KG1 (cell line): ENCODE measurements at regions not wholly inside any gene's neighbourhood (a gene's known extent, or its start where the extent isn't known, plus 50 kb on each side); places are given as distances from the start of the nearest gene placed in this dataset.
"Not testable (repeated sequence)": the region's sequence is repeated elsewhere in the genome, so short reads cannot be mapped to it uniquely, and the experiment has no call there.

Source experiments
- DNase-seq: peaks from one replicate; lab custom pipeline; 2025; lab: John Stamatoyannopoulos, UW

DNA sequence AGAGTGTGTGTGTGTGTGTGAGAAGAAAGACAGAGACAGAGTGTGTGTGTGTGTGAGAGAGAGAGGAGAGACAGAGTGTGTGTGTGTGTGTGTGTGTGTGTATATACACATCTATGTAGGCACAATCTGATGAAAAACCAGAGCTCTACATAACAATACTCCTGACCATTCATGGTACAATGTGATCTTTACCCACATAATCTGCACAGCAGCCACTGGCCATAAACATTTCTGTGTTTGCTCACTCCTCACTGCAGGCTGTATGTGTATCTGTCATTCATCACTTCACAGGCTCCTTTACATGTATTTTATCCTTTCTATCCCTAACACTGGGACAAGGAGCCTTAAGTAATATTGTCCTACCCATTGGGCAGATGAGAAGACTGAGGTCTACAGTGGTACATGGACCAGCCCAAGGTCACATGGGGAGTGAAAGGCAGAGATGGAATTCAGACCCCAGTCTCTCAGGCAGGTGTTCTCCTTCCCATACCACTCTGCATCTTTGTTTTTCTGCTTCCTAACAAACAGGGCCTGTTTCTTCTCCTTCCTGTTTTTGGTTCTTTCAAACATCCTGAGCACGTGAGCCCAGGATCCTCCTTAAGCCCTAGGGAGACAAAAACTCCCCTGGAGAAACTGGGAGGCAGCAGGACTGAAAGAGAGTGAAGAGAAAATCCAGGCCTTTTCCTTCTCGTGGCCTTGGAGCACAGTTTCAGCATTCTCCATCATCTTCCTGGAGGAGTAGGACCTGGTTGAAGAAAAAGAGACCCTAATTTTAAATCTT, 201.7 kb upstream of the MSX2 start:
- no peak for DNase-seq

DNA sequence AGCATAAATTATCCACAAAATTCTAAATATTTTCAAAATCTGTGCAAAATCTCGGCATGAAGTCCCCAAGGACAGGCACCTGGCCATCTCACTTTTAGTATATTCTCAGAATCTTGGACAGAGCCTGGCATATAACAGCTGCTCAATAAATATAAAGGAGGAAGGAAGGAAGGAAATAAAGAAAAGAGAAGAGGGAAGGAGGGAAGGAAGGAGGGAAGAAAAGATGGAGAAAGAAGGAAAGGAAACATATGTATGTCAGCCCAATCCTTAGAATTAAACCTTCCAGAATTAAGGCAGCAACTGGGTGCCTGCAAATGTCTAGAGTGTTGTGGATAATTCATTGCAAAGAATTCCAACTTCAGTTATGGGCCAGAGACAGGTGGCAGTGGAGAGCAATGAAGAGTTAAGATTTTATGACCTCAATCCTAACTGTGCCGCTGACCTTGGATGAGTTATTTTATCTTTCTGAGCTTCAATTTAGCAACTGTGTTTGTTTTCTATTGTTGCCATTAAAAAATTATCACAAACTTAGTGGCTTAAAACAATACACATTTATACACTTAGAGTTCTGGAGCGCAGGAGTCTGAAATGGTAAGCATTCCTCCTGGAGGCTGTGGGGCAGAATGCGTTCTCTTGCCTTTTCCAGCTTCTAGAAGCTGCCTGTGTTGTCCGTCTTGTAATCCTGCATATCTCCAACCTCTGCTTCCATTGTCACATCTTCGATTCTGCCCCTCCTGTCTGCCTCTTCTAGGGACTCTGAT, 200.9 kb upstream of the MSX2 start:
- DNase-seq: no peak

DNA sequence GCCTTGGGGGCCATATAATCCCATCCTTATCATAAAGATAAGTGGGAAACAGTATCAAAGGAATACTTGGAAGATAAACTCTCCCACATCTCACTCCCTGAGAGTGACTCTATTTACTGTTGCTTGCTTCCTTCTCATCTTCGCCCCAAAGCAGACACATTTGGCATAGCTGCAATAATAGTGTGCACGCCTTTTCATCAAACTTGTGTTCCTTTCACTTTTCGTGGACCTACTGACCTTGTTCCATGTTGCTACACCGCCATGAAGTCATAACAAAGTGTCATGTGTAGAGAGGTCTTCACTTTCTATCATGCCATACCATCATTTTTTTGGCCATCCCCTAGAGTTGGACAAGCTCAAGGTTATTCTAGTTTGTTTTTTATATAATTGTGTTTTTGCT, 200.0 kb upstream of the MSX2 start:
- no peak for DNase-seq

DNA sequence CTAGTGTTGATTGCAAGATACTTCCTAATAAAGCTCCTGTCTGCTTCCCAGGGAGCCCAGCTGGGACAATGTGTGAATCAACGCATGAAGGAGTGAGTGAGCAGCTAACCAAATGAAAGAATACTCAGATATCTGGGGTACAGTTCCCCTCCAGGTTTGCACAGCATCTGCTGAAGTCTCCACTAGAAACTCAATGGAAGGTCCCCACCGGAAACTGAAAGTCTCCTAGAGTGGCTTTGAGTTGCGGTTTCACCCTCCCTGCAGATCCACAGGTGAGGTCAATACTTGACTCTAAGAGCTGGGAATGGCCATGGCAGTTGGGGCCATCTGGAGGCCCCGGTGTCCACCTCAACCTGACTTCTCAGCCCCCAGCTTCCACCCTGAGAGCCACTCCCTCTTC, 198.2 kb upstream of the MSX2 start:
- DNase-seq: no peak

DNA sequence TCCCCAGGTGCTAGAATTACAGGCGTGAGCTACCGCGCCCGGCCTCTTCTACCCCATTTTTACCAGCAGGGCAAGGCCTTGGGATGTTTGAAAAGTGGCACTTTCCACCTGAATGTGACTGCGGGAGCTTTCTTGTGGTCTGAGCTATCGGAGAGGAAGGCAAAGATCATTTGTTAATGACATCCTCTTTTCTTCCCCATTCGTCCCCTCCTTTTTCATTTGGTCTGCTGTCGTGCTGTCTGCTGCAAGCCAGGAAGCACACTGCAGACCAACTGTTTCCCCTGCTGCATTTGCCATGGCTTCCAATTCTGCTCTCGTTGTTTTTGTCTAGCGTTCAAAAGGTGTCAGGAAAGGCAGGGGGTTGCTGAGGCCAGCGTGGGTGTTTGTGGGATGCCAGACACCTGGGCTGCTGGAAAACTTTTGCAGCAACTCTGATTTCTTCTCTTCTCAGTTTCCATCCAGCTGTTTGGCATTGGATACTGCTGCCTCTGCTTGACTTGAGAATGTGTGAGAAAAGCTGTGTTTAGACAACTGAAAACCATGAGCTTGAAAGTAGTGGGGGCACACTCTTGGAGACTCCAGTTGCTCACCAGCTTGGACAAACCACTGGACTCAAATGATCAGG, 196.4 kb upstream of the MSX2 start:
- DNase-seq: no peak

DNA sequence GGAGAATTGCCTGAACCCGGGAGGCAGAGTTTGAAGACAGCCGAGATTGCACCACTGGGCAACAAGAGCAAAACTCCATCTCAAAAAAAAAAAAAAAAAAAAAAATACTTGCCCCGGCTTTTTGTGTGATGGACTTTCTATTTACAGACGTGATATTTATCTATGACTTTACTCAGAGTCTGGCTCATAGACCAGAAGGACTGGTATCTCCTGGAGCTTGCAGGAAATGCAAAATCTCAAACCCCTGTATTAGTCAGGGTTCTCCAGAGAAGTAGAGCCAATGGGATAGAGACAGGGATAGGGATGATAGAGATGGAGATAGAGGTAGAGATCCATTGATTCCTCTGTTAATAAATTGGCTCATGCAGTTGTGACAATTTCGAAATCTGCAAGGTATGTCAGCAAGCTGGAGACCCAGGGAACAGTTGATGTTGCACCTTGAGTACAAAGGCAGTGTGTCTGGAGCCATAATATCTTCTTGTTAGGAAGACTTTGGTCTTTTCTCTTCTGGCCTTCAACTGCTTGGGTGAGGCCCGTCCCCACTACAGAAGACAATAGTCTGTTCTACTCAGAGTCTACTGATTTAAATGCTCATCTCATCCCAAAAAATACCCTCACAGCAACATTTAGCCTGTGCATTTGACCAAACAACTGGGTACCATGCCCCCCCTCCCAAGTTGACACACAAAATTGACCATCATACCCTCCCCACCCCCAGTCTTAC, 195.4 kb upstream of the MSX2 start:
- no peak for DNase-seq

DNA sequence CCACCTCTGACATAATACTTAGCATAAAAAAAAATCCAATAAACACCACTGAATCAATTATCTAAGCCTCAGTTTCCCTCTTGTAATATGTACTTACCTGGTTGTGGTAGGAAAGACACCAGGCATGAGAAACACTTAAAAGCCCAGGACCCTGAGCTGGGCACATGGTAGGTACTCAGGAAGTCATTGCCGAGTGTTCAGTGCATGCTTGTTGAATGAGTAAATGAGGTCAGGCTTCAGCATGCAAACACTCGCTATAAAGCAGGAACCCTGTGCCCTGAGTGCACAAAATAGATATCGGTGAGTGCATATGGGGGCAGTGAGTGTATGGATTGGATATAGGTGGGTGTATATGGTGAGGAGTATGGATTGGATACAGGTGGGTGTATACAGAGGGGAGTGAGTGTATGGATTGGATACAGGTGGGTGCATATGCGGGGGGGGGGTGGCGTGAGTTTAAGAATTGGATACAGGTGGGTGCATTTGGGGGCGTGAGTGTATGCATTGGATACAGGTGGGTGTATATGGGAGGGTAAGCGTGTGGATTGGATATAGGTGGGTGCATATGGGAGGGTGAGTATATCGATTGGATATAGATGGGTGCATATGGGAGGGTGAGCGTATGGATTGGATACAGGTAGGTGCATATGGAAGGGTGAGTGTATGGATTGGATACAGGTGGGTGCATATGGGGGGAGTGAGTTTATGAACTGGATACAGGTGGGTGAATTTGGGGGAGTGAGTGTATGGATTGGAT, 194.3 kb upstream of the MSX2 start:
- DNase-seq: no peak

DNA sequence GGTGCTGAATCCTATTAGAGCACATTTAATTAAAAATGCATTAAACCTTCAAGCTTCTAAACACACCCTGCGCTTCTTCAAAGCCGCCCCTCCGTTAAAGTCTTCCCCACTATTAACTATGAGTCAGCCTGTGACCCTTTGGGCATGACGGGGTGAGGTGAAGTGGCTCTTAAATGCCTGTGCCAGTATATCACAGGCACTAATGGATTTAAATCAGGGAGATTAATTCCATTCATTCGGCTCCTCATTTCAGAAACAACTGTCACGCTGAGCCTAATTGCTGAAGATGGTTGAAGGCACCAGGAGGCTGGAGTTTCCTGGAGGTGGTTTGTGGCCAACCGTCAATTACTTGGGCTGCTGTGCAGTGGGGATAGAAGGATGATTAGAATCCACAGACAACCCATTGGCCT, 192.6 kb upstream of the MSX2 start:
- DNase-seq: no peak

DNA sequence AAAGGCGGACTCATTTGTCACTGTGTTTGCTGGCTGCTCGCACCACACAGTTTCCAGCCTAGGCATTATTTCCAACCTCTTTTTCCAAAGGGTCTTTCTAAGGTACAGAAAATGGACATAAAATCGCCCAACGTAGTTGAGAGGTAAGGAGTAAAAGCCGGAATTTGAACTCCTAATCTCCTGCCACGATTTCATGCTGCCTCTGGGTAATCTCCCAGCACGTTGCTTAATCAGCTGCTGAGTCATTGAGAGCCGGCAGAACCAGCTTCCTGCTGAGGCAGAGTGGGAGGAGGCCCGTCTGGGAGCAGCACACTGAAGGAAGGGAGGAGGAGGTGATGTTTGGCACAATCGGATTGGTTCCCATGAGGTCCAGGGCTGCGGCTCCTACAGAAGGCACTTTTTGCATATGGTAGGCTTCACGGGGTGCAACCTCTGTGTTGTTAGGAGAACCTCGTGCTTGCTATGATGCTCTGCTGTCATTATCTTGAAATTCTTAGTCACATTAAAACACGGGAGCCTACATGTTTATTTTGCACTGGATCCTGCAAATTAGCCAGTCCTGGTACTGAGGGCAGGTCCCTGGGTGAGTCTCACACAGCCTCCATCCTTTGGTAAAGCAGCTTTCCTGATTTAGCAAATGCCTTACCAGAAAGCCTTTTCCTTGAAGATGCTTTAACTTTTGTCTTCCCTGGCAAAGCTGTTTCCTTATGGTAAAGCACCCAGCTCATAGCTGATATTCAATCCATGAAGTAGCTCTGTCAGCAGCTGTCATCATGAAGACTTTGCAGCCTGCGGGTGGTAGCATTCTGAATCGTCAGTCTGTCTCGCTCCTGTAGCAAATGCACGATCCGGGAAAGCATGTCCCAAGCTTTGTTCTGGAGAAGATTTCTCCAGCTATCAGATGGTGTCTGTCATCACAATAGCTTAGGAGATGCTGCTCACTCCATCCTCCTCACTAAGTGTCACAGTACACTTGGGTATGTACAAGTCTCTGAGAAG, 191.6 kb upstream of the MSX2 start:
- no peak for DNase-seq

DNA sequence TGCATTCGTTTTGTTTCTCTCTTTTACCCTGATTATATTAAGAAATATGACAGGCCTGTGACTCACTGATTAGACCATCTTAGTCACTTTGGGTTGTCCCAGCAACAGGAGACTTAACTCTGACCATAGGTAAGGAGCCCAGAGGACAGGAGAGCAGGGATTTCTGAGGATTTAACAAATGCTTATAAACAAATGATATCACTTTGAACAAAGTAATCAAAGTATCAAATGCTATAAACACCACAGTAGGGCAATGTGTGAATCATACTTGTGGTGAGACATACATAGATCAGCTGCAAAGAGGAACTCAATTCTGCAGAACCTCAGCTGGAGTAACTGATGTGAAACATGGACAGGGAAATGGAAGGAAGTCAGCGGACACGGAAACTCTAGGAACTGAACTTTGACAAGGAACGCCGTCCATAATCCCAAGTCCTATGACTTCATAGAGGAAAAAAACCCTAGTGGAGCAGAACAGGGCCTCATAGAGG, 190.6 kb upstream of the MSX2 start:
- DNase-seq: no peak

DNA sequence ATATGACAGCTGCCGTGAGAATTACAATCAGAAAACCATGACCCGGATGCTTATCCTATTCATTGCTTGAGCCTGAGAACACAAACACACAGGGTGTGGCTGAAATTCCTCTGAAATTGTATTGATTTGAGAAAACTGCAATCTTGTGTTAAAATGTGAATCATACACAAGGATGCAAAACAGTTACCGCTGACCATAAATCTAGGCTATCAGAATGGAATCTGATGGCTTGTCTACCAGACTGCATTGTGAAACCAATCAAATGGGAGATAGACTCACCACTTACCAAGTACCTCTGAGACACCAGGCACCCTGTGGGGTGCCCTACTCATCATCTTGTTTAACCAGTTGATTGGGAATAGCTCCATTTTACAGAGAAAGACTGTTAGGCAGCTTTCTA, 188.7 kb upstream of the MSX2 start:
- DNase-seq: no peak

DNA sequence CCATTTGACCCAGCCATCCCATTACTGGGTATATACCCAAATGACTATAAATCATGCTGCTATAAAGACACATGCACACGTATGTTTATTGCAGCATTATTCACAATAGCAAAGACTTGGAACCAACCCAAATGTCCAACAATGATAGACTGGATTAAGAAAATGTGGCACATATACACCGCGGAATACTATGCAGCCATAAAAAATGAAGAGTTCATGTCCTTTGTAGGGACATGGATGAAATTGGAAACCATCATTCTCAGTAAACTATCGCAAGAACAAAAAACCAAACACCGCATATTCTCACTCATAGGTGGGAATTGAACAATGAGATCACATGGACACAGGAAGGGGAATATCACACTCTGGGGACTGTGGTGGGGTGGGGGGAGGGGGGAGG, 184.6 kb upstream of the MSX2 start:
- DNase-seq: not testable (repeated sequence)

DNA sequence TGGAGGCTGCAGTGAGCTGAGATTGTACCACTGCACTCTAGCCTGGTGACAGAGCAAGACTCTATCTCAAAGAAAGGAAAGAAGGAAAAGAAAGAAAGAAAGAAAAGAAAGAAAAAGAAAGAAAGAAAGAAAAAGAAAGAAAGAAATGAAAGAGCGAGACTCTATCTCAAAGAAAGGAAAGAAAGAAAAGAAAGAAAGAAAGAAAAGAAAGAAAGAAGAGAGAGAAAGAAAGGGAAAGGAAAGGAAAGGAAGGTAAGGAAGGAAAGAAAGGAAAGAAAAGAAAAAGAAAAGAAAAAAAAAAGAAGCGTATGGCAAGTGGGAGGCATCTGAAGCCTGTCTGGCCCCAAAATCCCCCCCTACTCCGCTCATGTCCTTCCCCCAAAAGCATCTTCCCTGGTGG, 182.3 kb upstream of the MSX2 start:
- no peak for DNase-seq

DNA sequence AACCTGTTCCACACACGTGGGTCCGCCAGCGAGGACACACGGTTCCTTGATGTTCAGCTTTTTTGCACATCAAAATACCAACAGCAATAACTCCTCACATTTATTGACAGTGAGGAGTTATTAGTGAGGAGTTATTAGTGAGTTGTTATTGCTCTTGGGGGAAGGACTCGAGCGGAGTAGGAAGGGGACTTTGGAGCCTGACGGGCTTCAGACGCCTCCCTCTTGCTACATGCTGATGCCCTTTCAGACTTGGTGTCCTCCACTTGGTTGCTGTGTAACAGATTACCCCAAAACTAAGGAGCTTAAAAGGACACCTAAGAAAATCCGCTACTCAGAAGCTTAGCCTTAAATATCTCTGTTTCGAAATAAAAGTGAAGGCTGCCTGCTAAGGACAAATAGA, 181.9 kb upstream of the MSX2 start:
- no peak for DNase-seq

DNA sequence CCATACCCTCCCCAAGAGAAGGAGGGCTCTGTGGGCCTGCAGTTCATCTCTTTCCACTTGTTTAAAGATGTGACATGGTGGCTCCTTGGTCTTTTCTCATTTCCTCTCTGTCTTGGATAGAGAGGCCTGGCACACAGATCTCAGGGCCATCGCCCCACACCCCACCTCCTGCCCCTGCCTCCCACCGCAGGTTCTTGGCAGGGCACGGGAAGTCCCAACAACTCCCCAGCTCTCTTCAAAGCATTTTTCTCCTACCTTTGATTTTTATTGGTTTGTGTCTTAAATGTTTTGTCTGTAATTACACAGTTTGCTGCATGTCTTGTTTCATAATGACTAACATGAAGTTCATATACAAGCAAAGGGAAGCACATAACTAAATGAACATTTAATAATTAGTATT, 178.5 kb upstream of the MSX2 start:
- DNase-seq: no peak

DNA sequence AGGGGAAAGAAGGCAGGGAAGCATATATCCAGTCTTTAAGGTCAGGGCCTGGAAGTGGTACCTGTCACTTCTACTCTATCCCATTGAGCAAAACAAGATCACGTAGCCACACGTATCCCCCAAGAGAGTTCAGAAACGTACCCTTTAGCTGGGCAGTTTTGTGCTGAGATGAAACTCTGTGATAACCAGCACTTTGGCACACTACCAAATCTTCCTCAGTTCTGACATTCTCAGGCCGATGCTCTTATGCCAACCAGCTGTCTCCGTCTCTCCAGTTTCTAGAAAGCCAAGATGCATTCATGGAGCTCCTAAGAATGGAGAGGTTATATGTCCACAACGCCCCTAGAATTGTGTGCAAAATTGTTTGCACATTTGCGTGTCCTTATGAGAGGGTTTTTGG, 176.6 kb upstream of the MSX2 start:
- no peak for DNase-seq

DNA sequence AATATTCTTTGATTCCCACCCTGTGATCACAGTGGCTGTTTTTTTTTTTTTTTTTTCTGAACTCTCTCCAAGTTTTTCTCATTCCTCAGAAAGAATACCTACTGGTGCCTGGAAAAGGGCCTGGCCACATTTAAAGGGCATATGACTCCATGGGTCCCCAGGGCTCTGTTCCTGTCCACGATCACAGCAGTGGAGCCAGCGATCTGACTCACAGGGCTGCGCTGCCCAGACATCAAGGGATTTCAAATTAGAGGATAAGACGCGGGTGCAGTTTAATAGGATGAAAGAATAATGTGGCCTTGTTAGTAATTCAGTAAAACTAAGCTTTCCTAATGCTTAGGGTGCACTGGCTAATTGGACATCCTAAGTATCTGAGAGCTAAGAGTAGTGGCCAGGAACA, 175.1 kb upstream of the MSX2 start:
- no peak for DNase-seq

DNA sequence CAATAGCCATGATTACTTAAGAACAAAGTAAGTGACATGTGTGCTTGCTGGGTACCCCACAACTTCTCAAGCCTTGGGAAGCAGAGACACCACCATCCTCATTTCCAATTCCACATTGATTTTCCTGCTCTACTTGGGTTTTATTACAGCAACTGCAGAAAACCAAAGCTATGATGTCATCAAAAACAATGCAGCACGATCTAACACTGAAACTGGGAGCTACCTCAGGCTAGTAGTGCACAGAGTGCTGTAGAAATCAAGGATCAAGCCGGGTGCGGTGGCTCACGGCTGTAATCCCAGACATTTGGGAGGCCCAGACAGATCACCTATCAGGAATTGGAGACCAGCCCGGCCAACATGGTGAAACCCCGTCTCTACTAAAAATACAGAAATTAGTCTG, 174.4 kb upstream of the MSX2 start:
- no peak for DNase-seq

DNA sequence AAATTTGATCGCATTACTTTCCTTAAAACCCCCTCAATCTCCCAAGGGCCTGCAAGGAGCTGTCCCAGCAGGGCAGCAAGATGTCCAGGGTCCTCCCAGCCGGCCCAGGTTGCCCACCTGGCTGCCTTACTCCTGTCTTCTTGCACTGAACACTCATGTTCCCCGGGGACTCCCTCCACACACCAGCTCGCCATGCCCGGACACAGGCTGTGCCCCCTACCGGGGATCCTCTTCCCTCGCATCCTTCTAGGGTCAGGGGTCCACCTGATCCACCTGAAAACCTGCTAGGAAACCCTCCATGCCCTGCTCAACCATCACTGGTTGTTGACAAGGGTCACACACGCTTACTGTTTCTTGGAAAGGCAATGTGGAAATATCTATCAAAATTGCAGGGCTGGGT, 172.0 kb upstream of the MSX2 start:
- no peak for DNase-seq

DNA sequence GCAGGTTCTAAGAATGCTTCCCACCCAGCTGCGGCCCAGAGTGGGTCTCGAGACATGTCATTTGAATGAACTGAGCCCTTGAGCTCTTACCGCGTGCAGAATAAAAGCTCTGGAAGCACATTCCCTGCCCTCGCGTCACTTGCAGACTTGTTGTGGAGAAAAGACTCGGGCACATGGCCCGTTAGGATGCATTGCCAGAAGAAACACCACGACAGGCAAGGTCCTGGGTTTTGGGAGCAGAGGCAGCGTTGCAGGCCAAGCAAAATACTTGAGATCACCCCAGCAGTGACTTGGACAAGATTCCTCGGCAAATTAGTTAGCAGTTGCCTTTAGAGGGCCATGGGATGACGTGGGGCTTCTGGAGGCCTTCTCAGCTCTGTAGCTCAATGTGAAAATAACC, 170.8 kb upstream of the MSX2 start:
- DNase-seq: no peak
